Endothelial cell of umbilical vein (primary cell): ENCODE measurements at regions not wholly inside any gene's neighbourhood (a gene's known extent, or its start where the extent isn't known, plus 50 kb on each side); places are given as distances from the start of the nearest gene placed in this dataset.

Source experiments
- BruUV-seq: library from RNA; stranded (reverse); fragments of 400-500 nt; replicated peaks from 2 replicates; lab custom pipeline; 2021; lab: Mats Ljungman, UMichigan
- CTCF ChIA-PET: fragments of 300-600, 350-600 bp; sonication (Branson Sonifier 250); formaldehyde crosslinking; loops from one replicate; lab custom pipeline; 2021; ENCODE audit warnings: antibody characterized with exemption, inconsistent platforms; lab: Charles Lee
- POLR2A ChIA-PET: fragments of 300-600, 350-600 bp; sonication (Branson Sonifier 250); formaldehyde crosslinking; loops from one replicate; lab custom pipeline; 2021; ENCODE audit warnings: antibody characterized with exemption, inconsistent platforms; lab: Charles Lee
- DNase-seq: peaks from one replicate; pipeline ENCODE4 v3.0.0-alpha.2; 2011; ENCODE audit warnings: low read depth, low spot score
- FAIRE-seq: peaks from 2 replicates; lab custom pipeline; 2011; peaks lifted over from hg19 to GRCh38; lab: Jason Lieb, UNC
- H2AFZ ChIP-seq: 2 replicates; pipeline ENCODE4 v1.6.0; 2012; ENCODE audit warnings: low read depth, low read length, control low read depth, inconsistent platforms
- H3K27ac ChIP-seq: 2 replicates; pipeline ENCODE4 v1.5.1; 2011; ENCODE audit warnings: low read depth, mild to moderate bottlenecking, control low read depth, low read length, moderate library complexity; ENCODE audit not compliant: insufficient read depth
- H3K27me3 ChIP-seq, 2 experiments: 2 replicates each; pipeline versions ENCODE4 v1.6.0 to v1.6.1; 2011; ENCODE audit warnings: low read length in 2 of 2, mixed read lengths in 1 of 2; ENCODE audit not compliant: control insufficient read depth in 2 of 2, insufficient read depth in 2 of 2
- H3K36me3 ChIP-seq, 2 experiments: 2 replicates in 1 of 2; 3 replicates in 1 of 2; pipeline ENCODE4 v1.5.1; 2011; ENCODE audit warnings: low read length in 2 of 2, mild to moderate bottlenecking in 1 of 2, moderate library complexity in 1 of 2; ENCODE audit not compliant: control insufficient read depth in 2 of 2, insufficient read depth in 2 of 2; ENCODE audit errors: extremely low read depth in 1 of 2
- H3K4me1 ChIP-seq: 3 replicates; pipeline ENCODE4 v1.5.1; 2011; ENCODE audit warnings: mild to moderate bottlenecking, low read length; ENCODE audit not compliant: control insufficient read depth, insufficient read depth; ENCODE audit errors: extremely low read depth
- H3K4me2 ChIP-seq: 2 replicates; pipeline ENCODE4 v1.6.1; 2011; ENCODE audit warnings: low read length, control low read depth, mixed read lengths; ENCODE audit not compliant: insufficient read depth
- H3K4me3 ChIP-seq, 3 experiments: fragments of 200-600 bp in 1 of 3; sonication (generic), shearing (Covaris generic) in 1 of 3; replicated peaks in 1 of 3; 2 replicates each; pipeline ENCODE4 v1.5.1; 2011 to 2016; ENCODE audit warnings: control low read depth in 3 of 3, low read length in 3 of 3, mild to moderate bottlenecking in 2 of 3, inconsistent platforms in 1 of 3, low read depth in 1 of 3, moderate library complexity in 1 of 3; ENCODE audit not compliant: insufficient read depth in 1 of 3
- H3K79me2 ChIP-seq: 2 replicates; pipeline ENCODE4 v1.6.0; 2012; ENCODE audit warnings: low read length, inconsistent platforms; ENCODE audit not compliant: control insufficient read depth, insufficient read depth
- H3K9ac ChIP-seq: replicated peaks from 2 replicates; pipeline ENCODE3; 2011; ENCODE audit warnings: low read length, control low read depth; ENCODE audit not compliant: insufficient read depth; ENCODE audit errors: extremely low read depth
- H3K9me1 ChIP-seq: replicated peaks from 3 replicates; pipeline ENCODE4 v1.6.0; 2011; ENCODE audit warnings: mild to moderate bottlenecking, low read length; ENCODE audit not compliant: control insufficient read depth, insufficient read depth; ENCODE audit errors: extremely low read depth
- H3K9me3 ChIP-seq: replicated peaks from 2 replicates; pipeline ENCODE4 v1.5.1; 2012; ENCODE audit warnings: low read length, inconsistent platforms; ENCODE audit not compliant: control insufficient read depth, insufficient read depth
- H4K20me1 ChIP-seq: replicated peaks from 2 replicates; pipeline ENCODE3; 2011; ENCODE audit warnings: mild to moderate bottlenecking, low read length; ENCODE audit not compliant: control insufficient read depth, insufficient read depth; ENCODE audit errors: extremely low read depth
- CTCF ChIP-seq, 2 donors: IDR thresholded peaks; 1 replicate in 1 of 2; 2 replicates in 1 of 2; pipeline ENCODE4 v1.5.1; 2011; ENCODE audit warnings: low read length in 2 of 2, mild to moderate bottlenecking in 2 of 2, moderate library complexity in 2 of 2, control low read depth in 1 of 2, inconsistent platforms in 1 of 2, low read depth in 1 of 2; ENCODE audit not compliant: insufficient read depth in 1 of 2; ENCODE audit errors: extremely low read depth in 1 of 2
- EZH2 ChIP-seq: IDR thresholded peaks from 2 replicates; pipeline ENCODE4 v1.6.1; 2012; ENCODE audit warnings: borderline replicate concordance, low read depth, mild to moderate bottlenecking, moderate library complexity, low read length, inconsistent platforms; ENCODE audit not compliant: severe bottlenecking
- FOS ChIP-seq: IDR thresholded peaks from 2 replicates; pipeline ENCODE4 v1.6.1; 2011; ENCODE audit warnings: mild to moderate bottlenecking, low read length, moderate library complexity, borderline replicate concordance; ENCODE audit not compliant: insufficient read depth
- GATA2 ChIP-seq: IDR thresholded peaks from 2 replicates; pipeline ENCODE4 v1.7.0; 2011; ENCODE audit warnings: low read depth, mild to moderate bottlenecking, moderate library complexity, mixed read lengths, low read length; ENCODE audit not compliant: insufficient read length, insufficient read depth
- JUN ChIP-seq: IDR thresholded peaks from 2 replicates; pipeline ENCODE4 v1.6.1; 2011; ENCODE audit warnings: borderline replicate concordance, low read depth; ENCODE audit not compliant: insufficient read length, insufficient read depth
- MAX ChIP-seq: IDR thresholded peaks from 2 replicates; pipeline ENCODE4 v1.6.1; 2011; ENCODE audit not compliant: insufficient read depth, insufficient read length
- MYC ChIP-seq: IDR thresholded peaks from one replicate; pipeline ENCODE4 v1.6.1; 2011; ENCODE audit warnings: mild to moderate bottlenecking, low read depth, low read length
- POLR2A ChIP-seq: IDR thresholded peaks from 2 replicates; pipeline ENCODE4 v1.6.1; 2012; ENCODE audit warnings: low read depth, mild to moderate bottlenecking, control low read depth, low read length
- POLR2AphosphoS5 ChIP-seq: IDR thresholded peaks from 2 replicates; pipeline ENCODE4 v1.6.1; 2012; ENCODE audit warnings: low read depth, mild to moderate bottlenecking, control low read depth, low read length, moderate library complexity; ENCODE audit not compliant: insufficient read depth
- dilution Hi-C: fragments of 300-500 bp; cut with MboI; formaldehyde crosslinking; loops from one replicate; pipeline ENCODE4 v1.15.0; 2019; ENCODE audit warnings: low sequenced_read_pairs; ENCODE audit not compliant: extremely low pct_ligation_motif_present
- intact Hi-C: fragments of 100-400 bp; cut with micrococcal nuclease; formaldehyde crosslinking; loops from one replicate; pipeline ENCODE4 v1.10.0; 2022

GRCh38 chr15:69843276-69843899, 254.3 kb downstream of the TLE3 start:
- H3K27me3 ChIP-seq, result no peaks in the 10 kb centered on the region
- H3K36me3 ChIP-seq, result no peaks in the 10 kb centered on the region
- ChIA-PET POLR2A (no interaction called here), CTCF (no interaction called here)
- H3K9me1 ChIP-seq, result no peaks in the 10 kb centered on the region
- intact Hi-C loops, result no loop called here
- H3K9ac ChIP-seq, result no peak overlapping the region
- no TSS peak for BruUV-seq
- no peak overlapping the region for H3K4me2 ChIP-seq
- H3K79me2 ChIP-seq, result no peaks in the 10 kb centered on the region
- no peaks in the 10 kb centered on the region for H3K4me1 ChIP-seq
- dilution Hi-C loops, result no loop called here
- FAIRE-seq (no peak), DNase-seq (no peak)
- H2AFZ ChIP-seq, result no peak overlapping the region
- no peaks in the 10 kb centered on the region for H3K9me3 ChIP-seq
- H3K4me3 ChIP-seq, result no peak overlapping the region
- TF ChIP-seq EZH2 (no peak), JUN (no peak), POLR2AphosphoS5 (no peak), MYC (no peak), FOS (no peak), MAX (no peak), POLR2A (no peak), CTCF (IDR thresholded peaks at IDR 0.05; ENCODE audit: extremely low read depth in 1 of 2, insufficient read depth in 1 of 2, low read depth in 1 of 2, low read length in 2 of 2) (no peak), GATA2 (no peak)
- no peak overlapping the region for H3K27ac ChIP-seq
- no peaks in the 10 kb centered on the region for H4K20me1 ChIP-seq
